KMS-11 (cell line): ENCODE measurements at regions not wholly inside any gene's neighbourhood (a gene's known extent, or its start where the extent isn't known, plus 50 kb on each side); places are given as distances from the start of the nearest gene placed in this dataset.

Source experiments
- H2AFZ ChIP-seq: fragments of 200-600 bp; sonication (generic); 2 replicates; pipeline ENCODE4 v1.6.1; 2016; ENCODE audit warnings: antibody characterized with exemption, mixed run types, low read depth
- H3K27ac ChIP-seq: fragments of 200-600 bp; sonication (generic); 2 replicates; pipeline ENCODE4 v1.6.1; 2016; ENCODE audit warnings: mild to moderate bottlenecking, mixed run types
- H3K27me3 ChIP-seq: fragments of 200-600 bp; sonication (generic); 2 replicates; pipeline ENCODE4 v1.6.1; 2017; ENCODE audit warnings: mild to moderate bottlenecking, low read depth, mixed run types, moderate library complexity; ENCODE audit not compliant: insufficient read depth
- H3K36me3 ChIP-seq: fragments of 200-600 bp; sonication (generic); 2 replicates; pipeline ENCODE4 v1.6.1; 2017; ENCODE audit warnings: mild to moderate bottlenecking, mixed run types; ENCODE audit not compliant: insufficient read depth
- H3K4me1 ChIP-seq: fragments of 200-600 bp; sonication (generic); 2 replicates; pipeline ENCODE4 v1.6.1; 2016; ENCODE audit warnings: mild to moderate bottlenecking, low read depth, mixed run types; ENCODE audit not compliant: poor library complexity, severe bottlenecking
- H3K4me2 ChIP-seq: fragments of 200-600 bp; sonication (generic); 2 replicates; pipeline ENCODE4 v1.7.0; 2016; ENCODE audit warnings: mild to moderate bottlenecking, mixed run types
- H3K4me3 ChIP-seq: fragments of 200-600 bp; sonication (generic); IDR thresholded peaks from 2 replicates; pipeline ENCODE4 v1.6.1; 2017; ENCODE audit warnings: low read depth, low read length, mixed read lengths; ENCODE audit not compliant: insufficient read depth
- H3K79me2 ChIP-seq: fragments of 200-600 bp; sonication (generic); 2 replicates; pipeline ENCODE4 v1.6.1; 2016; ENCODE audit warnings: low read depth, mixed run types; ENCODE audit not compliant: insufficient read depth
- H3K9ac ChIP-seq: fragments of 200-600 bp; sonication (generic); 2 replicates; pipeline ENCODE4 v1.6.1; 2016; ENCODE audit warnings: mild to moderate bottlenecking, mixed run types
- H4K20me1 ChIP-seq: fragments of 200-600 bp; sonication (generic); 2 replicates; pipeline ENCODE4 v1.6.1; 2016; ENCODE audit warnings: mild to moderate bottlenecking, mixed run types; ENCODE audit not compliant: insufficient read depth
- TF ChIP-seq, protein P1 (sequence below): fragments of 200-600 bp; sonication (generic); conservative IDR thresholded peaks from 2 replicates; pipeline ENCODE4 v1.6.1; 2017; ENCODE audit warnings: low read depth, mild to moderate bottlenecking, antibody characterized with exemption, low read length, moderate library complexity, mixed read lengths

DNA sequence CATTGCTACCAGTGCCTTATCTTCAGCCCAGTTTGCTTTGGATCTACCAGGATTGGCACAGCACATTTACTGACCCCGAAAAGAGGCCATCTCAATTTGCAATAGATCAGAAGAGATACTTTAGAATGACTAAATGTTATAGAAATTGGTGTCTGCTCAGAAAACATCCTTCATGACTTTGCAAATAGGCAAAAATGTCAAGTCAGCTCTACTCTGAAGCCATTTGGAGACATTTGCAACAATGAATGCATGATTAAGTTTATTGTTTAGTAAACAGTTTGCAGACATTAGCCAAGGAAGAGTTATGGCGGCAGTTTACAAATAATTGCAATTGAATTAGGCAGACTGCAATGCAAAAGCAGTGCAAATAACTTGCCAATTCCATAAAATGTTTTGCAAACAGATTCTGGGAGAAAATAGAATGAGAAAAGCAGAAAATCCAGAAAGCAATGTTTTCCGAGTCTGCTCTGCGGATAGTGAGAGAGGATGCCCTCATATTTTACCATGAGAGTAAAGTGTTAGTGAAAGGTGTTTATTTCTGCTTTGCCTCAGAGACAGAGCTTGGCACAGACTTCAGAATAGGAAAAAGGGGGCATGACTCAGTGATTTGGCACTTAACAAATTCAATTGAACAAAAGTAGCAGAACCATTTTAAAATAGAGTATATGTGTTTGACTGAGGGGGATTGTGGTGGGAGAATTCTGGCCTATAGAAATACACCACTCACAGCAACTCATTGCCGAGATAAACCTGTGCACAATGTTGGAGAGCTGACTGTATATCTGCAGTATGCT is 334.9 kb upstream of the NR2F2 start:
- Histone ChIP-seq H3K79me2 (no peaks in the 10 kb centered on the region), H3K36me3 (no peaks in the 10 kb centered on the region), H3K4me1 (peaks cover 40% of the 10 kb centered on the region), H3K4me3 (no peak overlapping the region), H3K27ac (no peak overlapping the region), H2AFZ (no peak overlapping the region), H3K27me3 (no peaks in the 10 kb centered on the region; the same call in 1 of the 2 replicates), H4K20me1 (no peaks in the 10 kb centered on the region), H3K4me2 (peak overlapping the region; percentile 13; the same call in 1 of the 2 replicates), H3K9ac (no peak overlapping the region)
- TF ChIP-seq, protein P1, sequence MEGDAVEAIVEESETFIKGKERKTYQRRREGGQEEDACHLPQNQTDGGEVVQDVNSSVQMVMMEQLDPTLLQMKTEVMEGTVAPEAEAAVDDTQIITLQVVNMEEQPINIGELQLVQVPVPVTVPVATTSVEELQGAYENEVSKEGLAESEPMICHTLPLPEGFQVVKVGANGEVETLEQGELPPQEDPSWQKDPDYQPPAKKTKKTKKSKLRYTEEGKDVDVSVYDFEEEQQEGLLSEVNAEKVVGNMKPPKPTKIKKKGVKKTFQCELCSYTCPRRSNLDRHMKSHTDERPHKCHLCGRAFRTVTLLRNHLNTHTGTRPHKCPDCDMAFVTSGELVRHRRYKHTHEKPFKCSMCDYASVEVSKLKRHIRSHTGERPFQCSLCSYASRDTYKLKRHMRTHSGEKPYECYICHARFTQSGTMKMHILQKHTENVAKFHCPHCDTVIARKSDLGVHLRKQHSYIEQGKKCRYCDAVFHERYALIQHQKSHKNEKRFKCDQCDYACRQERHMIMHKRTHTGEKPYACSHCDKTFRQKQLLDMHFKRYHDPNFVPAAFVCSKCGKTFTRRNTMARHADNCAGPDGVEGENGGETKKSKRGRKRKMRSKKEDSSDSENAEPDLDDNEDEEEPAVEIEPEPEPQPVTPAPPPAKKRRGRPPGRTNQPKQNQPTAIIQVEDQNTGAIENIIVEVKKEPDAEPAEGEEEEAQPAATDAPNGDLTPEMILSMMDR: no peak

DNA sequence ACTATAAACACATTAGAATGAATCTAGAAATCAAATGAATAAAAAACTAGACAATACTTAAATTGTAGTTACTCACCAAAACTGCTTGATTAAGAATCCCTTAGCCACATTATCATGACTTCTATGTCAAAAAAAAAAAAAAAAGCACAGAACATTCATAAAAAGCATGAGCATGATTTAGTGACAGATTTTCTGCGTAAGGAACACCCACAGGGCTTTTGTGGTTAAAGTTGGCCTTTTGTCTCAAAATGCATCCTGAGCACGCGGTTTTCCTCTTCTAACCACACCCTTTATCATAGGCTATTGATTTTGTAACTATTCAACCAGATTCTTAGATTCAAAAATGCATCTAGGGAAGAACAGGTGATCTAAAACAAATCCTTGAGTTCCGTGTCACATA is 334.0 kb upstream of the NR2F2 start:
- H3K27me3 ChIP-seq: no peaks in the 10 kb centered on the region; the same call in 1 of the 2 replicates
- H3K4me2 ChIP-seq: peak overlapping the region; percentile 85
- TF ChIP-seq, protein P1: no peak
- H3K79me2 ChIP-seq: no peaks in the 10 kb centered on the region
- H2AFZ ChIP-seq: no peak overlapping the region
- no peaks in the 10 kb centered on the region for H4K20me1 ChIP-seq
- no peak overlapping the region for H3K9ac ChIP-seq
- H3K4me1 ChIP-seq: peaks cover 33% of the 10 kb centered on the region
- H3K27ac ChIP-seq: no peak overlapping the region
- no peaks in the 10 kb centered on the region for H3K36me3 ChIP-seq
- no peak overlapping the region for H3K4me3 ChIP-seq

DNA sequence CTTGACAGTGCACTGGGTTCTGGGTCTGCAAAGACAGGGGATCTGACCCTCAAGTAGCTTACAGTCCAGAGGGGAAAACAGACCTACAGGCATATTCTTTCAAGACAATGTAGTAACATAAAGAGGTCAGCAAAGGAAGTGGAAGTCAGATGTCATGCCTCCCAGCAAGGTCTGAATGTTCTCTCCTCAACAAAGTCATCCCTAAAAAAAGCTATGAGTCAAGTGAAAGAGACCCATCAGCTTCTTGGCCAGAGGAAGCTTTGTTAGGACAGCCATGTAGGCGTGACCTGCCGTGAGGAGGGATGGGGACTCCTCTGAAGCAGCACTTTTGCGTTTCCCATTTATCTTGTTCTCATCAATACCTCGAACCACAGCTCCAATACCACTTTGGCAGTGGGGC is 331.6 kb upstream of the NR2F2 start:
- Histone ChIP-seq H3K27me3 (no peaks in the 10 kb centered on the region), H3K27ac (no peak overlapping the region), H3K4me3 (no peak overlapping the region), H3K36me3 (no peaks in the 10 kb centered on the region), H3K4me1 (peaks cover 33% of the 10 kb centered on the region), H3K9ac (no peak overlapping the region), H3K79me2 (no peaks in the 10 kb centered on the region), H4K20me1 (no peaks in the 10 kb centered on the region), H3K4me2 (no peak overlapping the region), H2AFZ (no peak overlapping the region)
- TF ChIP-seq, protein P1: no peak

DNA sequence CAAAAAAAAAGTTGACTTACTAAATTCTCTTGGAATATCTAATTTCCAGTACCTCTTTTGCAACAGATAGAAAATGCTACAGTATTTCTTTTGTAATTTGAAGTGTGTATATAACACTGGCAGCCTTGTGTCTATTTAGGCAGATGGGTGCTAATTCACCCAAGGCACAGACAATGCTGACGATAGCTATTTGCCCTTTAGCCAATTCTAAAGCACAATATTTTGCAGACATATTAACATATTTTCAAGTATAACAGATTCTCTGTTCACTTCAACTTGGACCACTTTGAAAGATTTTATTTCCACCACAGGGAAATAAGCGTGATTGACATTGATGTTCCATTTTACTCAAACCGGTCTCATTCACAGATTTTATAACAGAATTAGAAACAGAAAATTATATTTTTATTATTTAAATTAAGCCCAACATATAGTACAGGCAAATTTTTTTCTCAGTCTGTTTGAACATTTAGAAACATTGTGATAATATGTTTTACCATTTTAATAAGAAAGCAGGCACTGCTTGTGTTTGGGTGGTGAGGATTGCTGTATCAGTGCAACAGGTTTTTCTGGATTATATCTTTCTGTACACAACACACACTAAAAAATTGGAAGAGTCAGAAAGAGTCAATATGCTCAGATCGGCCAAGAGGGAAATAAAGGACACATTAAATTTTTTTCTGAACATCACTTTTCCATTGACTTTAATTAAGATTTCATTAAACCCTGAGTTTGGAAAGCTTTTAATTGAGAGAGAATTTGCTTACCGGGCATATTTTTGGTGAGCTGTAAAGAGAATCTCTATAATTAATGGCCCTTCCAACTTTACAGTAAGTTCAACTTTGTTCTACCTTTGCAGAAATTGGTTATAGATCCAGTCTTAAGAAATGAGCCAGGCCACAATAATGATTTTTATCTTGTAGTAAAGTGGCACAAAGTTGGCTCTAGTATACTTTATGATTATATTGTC is 327.3 kb upstream of the NR2F2 start:
- Histone ChIP-seq H3K9ac (no peak overlapping the region), H3K79me2 (no peaks in the 10 kb centered on the region), H3K27ac (no peak overlapping the region), H3K4me3 (no peak overlapping the region), H4K20me1 (no peaks in the 10 kb centered on the region), H3K36me3 (no peaks in the 10 kb centered on the region), H3K4me1 (no peaks in the 10 kb centered on the region), H2AFZ (no peak overlapping the region), H3K27me3 (no peaks in the 10 kb centered on the region), H3K4me2 (no peak overlapping the region)
- TF ChIP-seq, protein P1: no peak
